ENCODE measurements at regions not wholly inside any gene's neighbourhood (a gene's known extent, or its start where the extent isn't known, plus 50 kb on each side); places are given as distances from the start of the nearest gene placed in this dataset.
"Not testable (repeated sequence)": the region's sequence is repeated elsewhere in the genome, so short reads cannot be mapped to it uniquely, and the experiment has no call there.

DNA sequence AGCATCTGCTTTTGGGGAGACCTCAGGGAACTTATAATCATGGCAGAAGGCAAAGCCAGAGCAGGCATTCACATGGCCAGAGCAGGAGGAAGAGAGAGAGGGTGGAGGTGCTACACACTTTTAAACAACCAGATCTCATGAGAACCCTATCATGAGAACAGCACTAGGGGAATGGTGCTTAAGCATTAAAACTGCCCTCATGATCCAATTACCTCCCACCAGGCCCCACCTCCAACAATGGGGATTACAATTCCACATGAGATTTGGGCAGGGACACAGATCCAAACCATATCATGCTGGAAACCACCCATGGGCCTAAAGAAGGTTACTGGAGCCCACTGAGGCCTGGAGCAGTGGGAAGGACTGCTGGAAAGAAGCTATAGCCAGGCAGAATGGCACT, 66.9 kb upstream of the CHST1 start:
- POLR2A ChIA-PET: no interaction called here
- Histone ChIP-seq H3K36me3 (ENCODE audit: control insufficient read depth in 2 of 2, insufficient read depth in 1 of 2, low read length in 2 of 2) (no peaks in the 10 kb centered on the region), H3K27ac (ENCODE audit: extremely low read depth, low read depth, low read length) (no peak overlapping the region), H3K4me3 (ENCODE audit: low read depth, low read length) (no peak overlapping the region), H3K4me1 (ENCODE audit: control insufficient read depth, insufficient read depth, low read length) (no peaks in the 10 kb centered on the region), H3K9me3 (ENCODE audit: control insufficient read depth, insufficient read depth, low read depth, low read length) (no peaks in the 10 kb centered on the region)
- CTCF ChIA-PET: no interaction called here
- no peak for TF ChIP-seq ZNF544 (tag by site-specific recombination; IDR thresholded peaks at IDR 0.05)
- TF ChIP-seq ZSCAN18 (tag by site-specific recombination; IDR thresholded peaks at IDR 0.05): no peak
- TF ChIP-seq SP2 (tag by site-specific recombination; IDR thresholded peaks at IDR 0.05): no peak

GRCh38 chr11:45731171-45731570, 65.7 kb upstream of the CHST1 start:
- H3K4me3 ChIP-seq (ENCODE audit: low read depth, low read length); POLR2A ChIA-PET; H3K27ac ChIP-seq (ENCODE audit: extremely low read depth, low read depth, low read length); H3K36me3 ChIP-seq (ENCODE audit: control insufficient read depth in 2 of 2, insufficient read depth in 1 of 2, low read length in 2 of 2); H3K4me1 ChIP-seq (ENCODE audit: control insufficient read depth, insufficient read depth, low read length); H3K9me3 ChIP-seq (ENCODE audit: control insufficient read depth, insufficient read depth, low read depth, low read length): not testable (repeated sequence)
- CTCF ChIA-PET: interaction anchor here (0.6 kb wide), 1 partner anchor 11 kb away, joined by 3 read pairs; no protein-coding TSS in a partner anchor
- peak; percentile 91 for TF ChIP-seq KLF1 (tag by site-specific recombination; IDR thresholded peaks at IDR 0.05)
- TF ChIP-seq KLF17 (tag by site-specific recombination; IDR thresholded peaks at IDR 0.05): peak; percentile 67
- TF ChIP-seq SCRT2 (tag by site-specific recombination; IDR thresholded peaks at IDR 0.05): peak; percentile 51

DNA sequence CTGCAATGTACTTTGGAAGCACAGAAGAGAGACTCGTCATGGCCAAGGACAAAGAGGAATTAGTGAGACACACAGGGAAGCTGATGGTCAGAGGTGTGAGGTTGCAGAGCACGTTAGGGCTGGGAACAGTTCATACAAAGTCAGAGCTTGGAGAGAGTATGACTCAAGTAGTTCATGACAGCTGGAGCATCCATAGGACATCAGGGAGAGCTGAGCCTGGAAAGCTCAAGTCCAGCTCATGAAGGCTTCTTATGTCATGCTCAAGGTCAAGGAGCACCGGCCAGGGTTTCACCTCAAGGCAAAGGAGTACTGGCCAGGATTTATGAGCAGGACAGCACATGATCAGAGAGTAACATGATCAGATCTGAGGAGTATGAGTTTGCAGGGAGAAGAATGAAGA, 64.6 kb upstream of the CHST1 start:
- Histone ChIP-seq H3K27ac (ENCODE audit: extremely low read depth, low read depth, low read length) (no peak overlapping the region), H3K4me3 (ENCODE audit: low read depth, low read length) (no peak overlapping the region), H3K36me3 (ENCODE audit: control insufficient read depth in 2 of 2, insufficient read depth in 1 of 2, low read length in 2 of 2) (no peaks in the 10 kb centered on the region), H3K4me1 (ENCODE audit: control insufficient read depth, insufficient read depth, low read length) (no peaks in the 10 kb centered on the region), H3K9me3 (ENCODE audit: control insufficient read depth, insufficient read depth, low read depth, low read length) (no peaks in the 10 kb centered on the region)
- TF ChIP-seq ZFP3 (tag by site-specific recombination; IDR thresholded peaks at IDR 0.05; ENCODE audit: low read depth) (no peak), ZNF707 (tag by site-specific recombination; IDR thresholded peaks at IDR 0.05) (no peak), ZNF544 (tag by site-specific recombination; IDR thresholded peaks at IDR 0.05) (no peak), ZNF324 (tag by site-specific recombination; IDR thresholded peaks at IDR 0.05) (no peak)
- TF ChIP-seq, protein P1, sequence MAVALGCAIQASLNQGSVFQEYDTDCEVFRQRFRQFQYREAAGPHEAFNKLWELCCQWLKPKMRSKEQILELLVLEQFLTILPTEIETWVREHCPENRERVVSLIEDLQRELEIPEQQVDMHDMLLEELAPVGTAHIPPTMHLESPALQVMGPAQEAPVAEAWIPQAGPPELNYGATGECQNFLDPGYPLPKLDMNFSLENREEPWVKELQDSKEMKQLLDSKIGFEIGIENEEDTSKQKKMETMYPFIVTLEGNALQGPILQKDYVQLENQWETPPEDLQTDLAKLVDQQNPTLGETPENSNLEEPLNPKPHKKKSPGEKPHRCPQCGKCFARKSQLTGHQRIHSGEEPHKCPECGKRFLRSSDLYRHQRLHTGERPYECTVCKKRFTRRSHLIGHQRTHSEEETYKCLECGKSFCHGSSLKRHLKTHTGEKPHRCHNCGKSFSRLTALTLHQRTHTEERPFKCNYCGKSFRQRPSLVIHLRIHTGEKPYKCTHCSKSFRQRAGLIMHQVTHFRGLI (tag by site-specific recombination; IDR thresholded peaks at IDR 0.05): no peak
- POLR2A ChIA-PET: no interaction called here
- CTCF ChIA-PET: no interaction called here

DNA sequence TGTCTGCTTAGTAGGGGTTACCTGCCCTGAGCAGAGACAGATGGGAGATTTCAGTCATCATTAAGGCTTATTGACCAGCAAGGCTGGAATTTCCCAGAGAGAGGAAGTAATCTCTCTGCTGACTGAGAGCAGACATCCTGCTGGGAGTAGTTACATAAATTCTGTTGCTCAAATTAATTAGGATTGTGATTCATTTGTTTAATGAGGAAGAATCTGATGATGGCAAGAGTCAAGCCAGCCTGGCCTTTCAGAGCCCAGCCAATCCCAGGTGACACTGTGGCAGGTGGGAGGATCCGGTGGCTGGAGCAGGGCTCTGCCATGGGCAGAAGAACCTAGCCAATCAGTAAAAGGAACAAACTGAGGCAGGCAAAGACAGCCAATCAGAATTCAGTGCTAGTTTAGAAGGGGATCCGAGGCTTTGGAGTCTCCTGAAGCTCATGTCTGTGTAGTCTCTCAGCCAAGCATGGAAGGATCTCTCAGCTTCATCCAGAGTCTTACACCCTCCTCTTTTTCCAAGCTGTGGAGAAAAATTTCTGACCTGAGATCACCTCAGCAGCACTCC, 61.2 kb upstream of the CHST1 start:
- no peaks in the 10 kb centered on the region for H3K36me3 ChIP-seq (ENCODE audit: control insufficient read depth in 2 of 2, insufficient read depth in 1 of 2, low read length in 2 of 2)
- no peak overlapping the region for H3K4me3 ChIP-seq (ENCODE audit: low read depth, low read length)
- ChIA-PET POLR2A (no interaction called here), CTCF (interaction anchor here (1.7 kb wide), 1 partner anchor 45 kb away, joined by 4 read pairs; no protein-coding TSS in a partner anchor)
- TF ChIP-seq ZNF302 (tag by site-specific recombination; IDR thresholded peaks at IDR 0.05; ENCODE audit: low read depth) (no peak), SCRT2 (tag by site-specific recombination; IDR thresholded peaks at IDR 0.05) (no peak), ZNF670 (tag by site-specific recombination; IDR thresholded peaks at IDR 0.05; ENCODE audit: low read depth) (no peak), GLI2 (tag by site-specific recombination; IDR thresholded peaks at IDR 0.05; ENCODE audit: borderline replicate concordance, low read depth) (no peak), ZNF548 (tag by site-specific recombination; IDR thresholded peaks at IDR 0.05) (no peak)
- H3K9me3 ChIP-seq (ENCODE audit: control insufficient read depth, insufficient read depth, low read depth, low read length): no peaks in the 10 kb centered on the region
- H3K4me1 ChIP-seq (ENCODE audit: control insufficient read depth, insufficient read depth, low read length): no peaks in the 10 kb centered on the region
- no peak overlapping the region for H3K27ac ChIP-seq (ENCODE audit: extremely low read depth, low read depth, low read length)

Data from HEK293 (cell line).